K562 (cell line): ENCODE measurements at regions not wholly inside any gene's neighbourhood (a gene's known extent, or its start where the extent isn't known, plus 50 kb on each side); places are given as distances from the start of the nearest gene placed in this dataset.

Experiments
- NCOA4 ChIP-seq: fragments of 450-650 bp; IDR thresholded peaks from 2 replicates; pipeline ENCODE4 v1.6.1; 2018; ENCODE audit warnings: mild to moderate bottlenecking; ENCODE audit not compliant: partially characterized antibody
- POLR2AphosphoS5 ChIP-seq: IDR thresholded peaks from 2 replicates; pipeline ENCODE4 v1.6.1; 2011; ENCODE audit warnings: mild to moderate bottlenecking, low read depth, low read length, moderate library complexity; ENCODE audit not compliant: control insufficient read depth, insufficient read depth

DNA sequence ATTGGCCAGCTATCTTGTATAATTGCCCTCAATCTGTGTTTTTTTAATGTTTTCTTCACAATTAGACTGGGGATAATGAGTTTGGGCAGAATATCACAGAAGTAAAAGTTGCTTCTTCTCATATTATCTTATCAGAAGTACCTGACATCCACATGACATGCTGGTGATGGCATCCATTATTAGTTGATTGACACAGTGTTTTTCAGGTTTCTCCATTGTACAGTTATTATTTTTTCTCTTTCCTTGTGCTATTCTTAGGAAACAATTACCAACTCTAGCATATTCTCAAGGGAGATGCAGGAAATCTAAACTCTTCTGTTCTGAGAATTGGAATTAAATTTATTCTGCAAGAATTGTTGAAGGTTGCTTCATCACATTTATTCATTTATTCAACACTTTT lies 1000.1 kb upstream of the LCORL start:
- no peak for TF ChIP-seq POLR2AphosphoS5
- no peak for TF ChIP-seq NCOA4
